Endothelial cell of umbilical vein (primary cell): ENCODE measurements at regions not wholly inside any gene's neighbourhood (a gene's known extent, or its start where the extent isn't known, plus 50 kb on each side); places are given as distances from the start of the nearest gene placed in this dataset.

Source experiments
- BruUV-seq: library from RNA; stranded (reverse); fragments of 400-500 nt; replicated peaks from 2 replicates; lab custom pipeline; 2021; lab: Mats Ljungman, UMichigan
- CTCF ChIA-PET: fragments of 300-600, 350-600 bp; sonication (Branson Sonifier 250); formaldehyde crosslinking; loops from one replicate; lab custom pipeline; 2021; ENCODE audit warnings: antibody characterized with exemption, inconsistent platforms; lab: Charles Lee
- POLR2A ChIA-PET: fragments of 300-600, 350-600 bp; sonication (Branson Sonifier 250); formaldehyde crosslinking; loops from one replicate; lab custom pipeline; 2021; ENCODE audit warnings: antibody characterized with exemption, inconsistent platforms; lab: Charles Lee
- DNase-seq: peaks from one replicate; pipeline ENCODE4 v3.0.0-alpha.2; 2011; ENCODE audit warnings: low read depth, low spot score
- FAIRE-seq: peaks from 2 replicates; lab custom pipeline; 2011; peaks lifted over from hg19 to GRCh38; lab: Jason Lieb, UNC
- H2AFZ ChIP-seq: 2 replicates; pipeline ENCODE4 v1.6.0; 2012; ENCODE audit warnings: low read depth, low read length, control low read depth, inconsistent platforms
- H3K27ac ChIP-seq: 2 replicates; pipeline ENCODE4 v1.5.1; 2011; ENCODE audit warnings: low read depth, mild to moderate bottlenecking, control low read depth, low read length, moderate library complexity; ENCODE audit not compliant: insufficient read depth
- H3K27me3 ChIP-seq, 2 experiments: 2 replicates each; pipeline versions ENCODE4 v1.6.0 to v1.6.1; 2011; ENCODE audit warnings: low read length in 2 of 2, mixed read lengths in 1 of 2; ENCODE audit not compliant: control insufficient read depth in 2 of 2, insufficient read depth in 2 of 2
- H3K36me3 ChIP-seq, 2 experiments: 2 replicates in 1 of 2; 3 replicates in 1 of 2; pipeline ENCODE4 v1.5.1; 2011; ENCODE audit warnings: low read length in 2 of 2, mild to moderate bottlenecking in 1 of 2, moderate library complexity in 1 of 2; ENCODE audit not compliant: control insufficient read depth in 2 of 2, insufficient read depth in 2 of 2; ENCODE audit errors: extremely low read depth in 1 of 2
- H3K4me1 ChIP-seq: 3 replicates; pipeline ENCODE4 v1.5.1; 2011; ENCODE audit warnings: mild to moderate bottlenecking, low read length; ENCODE audit not compliant: control insufficient read depth, insufficient read depth; ENCODE audit errors: extremely low read depth
- H3K4me2 ChIP-seq: 2 replicates; pipeline ENCODE4 v1.6.1; 2011; ENCODE audit warnings: low read length, control low read depth, mixed read lengths; ENCODE audit not compliant: insufficient read depth
- H3K4me3 ChIP-seq, 3 experiments: fragments of 200-600 bp in 1 of 3; sonication (generic), shearing (Covaris generic) in 1 of 3; replicated peaks in 1 of 3; 2 replicates each; pipeline ENCODE4 v1.5.1; 2011 to 2016; ENCODE audit warnings: control low read depth in 3 of 3, low read length in 3 of 3, mild to moderate bottlenecking in 2 of 3, inconsistent platforms in 1 of 3, low read depth in 1 of 3, moderate library complexity in 1 of 3; ENCODE audit not compliant: insufficient read depth in 1 of 3
- H3K79me2 ChIP-seq: 2 replicates; pipeline ENCODE4 v1.6.0; 2012; ENCODE audit warnings: low read length, inconsistent platforms; ENCODE audit not compliant: control insufficient read depth, insufficient read depth
- H3K9ac ChIP-seq: replicated peaks from 2 replicates; pipeline ENCODE3; 2011; ENCODE audit warnings: low read length, control low read depth; ENCODE audit not compliant: insufficient read depth; ENCODE audit errors: extremely low read depth
- H3K9me1 ChIP-seq: replicated peaks from 3 replicates; pipeline ENCODE4 v1.6.0; 2011; ENCODE audit warnings: mild to moderate bottlenecking, low read length; ENCODE audit not compliant: control insufficient read depth, insufficient read depth; ENCODE audit errors: extremely low read depth
- H3K9me3 ChIP-seq: replicated peaks from 2 replicates; pipeline ENCODE4 v1.5.1; 2012; ENCODE audit warnings: low read length, inconsistent platforms; ENCODE audit not compliant: control insufficient read depth, insufficient read depth
- H4K20me1 ChIP-seq: replicated peaks from 2 replicates; pipeline ENCODE3; 2011; ENCODE audit warnings: mild to moderate bottlenecking, low read length; ENCODE audit not compliant: control insufficient read depth, insufficient read depth; ENCODE audit errors: extremely low read depth
- CTCF ChIP-seq, 2 donors: IDR thresholded peaks; 1 replicate in 1 of 2; 2 replicates in 1 of 2; pipeline ENCODE4 v1.5.1; 2011; ENCODE audit warnings: low read length in 2 of 2, mild to moderate bottlenecking in 2 of 2, moderate library complexity in 2 of 2, control low read depth in 1 of 2, inconsistent platforms in 1 of 2, low read depth in 1 of 2; ENCODE audit not compliant: insufficient read depth in 1 of 2; ENCODE audit errors: extremely low read depth in 1 of 2
- EZH2 ChIP-seq: IDR thresholded peaks from 2 replicates; pipeline ENCODE4 v1.6.1; 2012; ENCODE audit warnings: borderline replicate concordance, low read depth, mild to moderate bottlenecking, moderate library complexity, low read length, inconsistent platforms; ENCODE audit not compliant: severe bottlenecking
- FOS ChIP-seq: IDR thresholded peaks from 2 replicates; pipeline ENCODE4 v1.6.1; 2011; ENCODE audit warnings: mild to moderate bottlenecking, low read length, moderate library complexity, borderline replicate concordance; ENCODE audit not compliant: insufficient read depth
- GATA2 ChIP-seq: IDR thresholded peaks from 2 replicates; pipeline ENCODE4 v1.7.0; 2011; ENCODE audit warnings: low read depth, mild to moderate bottlenecking, moderate library complexity, mixed read lengths, low read length; ENCODE audit not compliant: insufficient read length, insufficient read depth
- JUN ChIP-seq: IDR thresholded peaks from 2 replicates; pipeline ENCODE4 v1.6.1; 2011; ENCODE audit warnings: borderline replicate concordance, low read depth; ENCODE audit not compliant: insufficient read length, insufficient read depth
- MAX ChIP-seq: IDR thresholded peaks from 2 replicates; pipeline ENCODE4 v1.6.1; 2011; ENCODE audit not compliant: insufficient read depth, insufficient read length
- MYC ChIP-seq: IDR thresholded peaks from one replicate; pipeline ENCODE4 v1.6.1; 2011; ENCODE audit warnings: mild to moderate bottlenecking, low read depth, low read length
- POLR2A ChIP-seq: IDR thresholded peaks from 2 replicates; pipeline ENCODE4 v1.6.1; 2012; ENCODE audit warnings: low read depth, mild to moderate bottlenecking, control low read depth, low read length
- POLR2AphosphoS5 ChIP-seq: IDR thresholded peaks from 2 replicates; pipeline ENCODE4 v1.6.1; 2012; ENCODE audit warnings: low read depth, mild to moderate bottlenecking, control low read depth, low read length, moderate library complexity; ENCODE audit not compliant: insufficient read depth
- dilution Hi-C: fragments of 300-500 bp; cut with MboI; formaldehyde crosslinking; loops from one replicate; pipeline ENCODE4 v1.15.0; 2019; ENCODE audit warnings: low sequenced_read_pairs; ENCODE audit not compliant: extremely low pct_ligation_motif_present
- intact Hi-C: fragments of 100-400 bp; cut with micrococcal nuclease; formaldehyde crosslinking; loops from one replicate; pipeline ENCODE4 v1.10.0; 2022

GRCh38 chr3:115281697-115282675, 134.9 kb upstream of the ZBTB20 start:
- no peak overlapping the region for H2AFZ ChIP-seq
- H3K4me2 ChIP-seq, result no peak overlapping the region
- no peaks in the 10 kb centered on the region for H3K9me3 ChIP-seq
- ChIA-PET CTCF (interaction anchor here (0.6 to 1.1 kb wide), 2 partner anchors 11 to 65 kb away, joined by 3 read pairs; no protein-coding TSS in a partner anchor), POLR2A (no interaction called here)
- no peak for FAIRE-seq
- TF ChIP-seq GATA2, result no peak
- H3K27me3 ChIP-seq, result peaks cover 0 to 1% of the 10 kb centered on the region in 2 experiments
- DNase-seq, result no peak
- no peaks in the 10 kb centered on the region for H3K79me2 ChIP-seq
- no peak overlapping the region for H3K9ac ChIP-seq
- H3K4me3 ChIP-seq, result no peak overlapping the region
- intact Hi-C loops (no loop called here), dilution Hi-C loops (no loop called here)
- no peak overlapping the region for H3K27ac ChIP-seq
- no TSS peak for BruUV-seq
- no peaks in the 10 kb centered on the region for H3K9me1 ChIP-seq
- H4K20me1 ChIP-seq, result no peaks in the 10 kb centered on the region
- no peaks in the 10 kb centered on the region for H3K36me3 ChIP-seq
- H3K4me1 ChIP-seq, result no peaks in the 10 kb centered on the region

GRCh38 chr3:115284980-115285379, 137.9 kb upstream of the ZBTB20 start:
- H3K27ac ChIP-seq, result no peak overlapping the region
- no peaks in the 10 kb centered on the region for H3K9me1 ChIP-seq
- no peak overlapping the region for H3K4me2 ChIP-seq
- no peaks in the 10 kb centered on the region for H3K4me1 ChIP-seq
- DNase-seq, result no peak
- H4K20me1 ChIP-seq, result no peaks in the 10 kb centered on the region
- no peak overlapping the region for H3K4me3 ChIP-seq
- POLR2A ChIA-PET, result no interaction called here
- BruUV-seq, result no TSS peak
- CTCF ChIA-PET, result no interaction called here
- H3K9me3 ChIP-seq, result no peaks in the 10 kb centered on the region
- no peak for FAIRE-seq
- no peaks in the 10 kb centered on the region for H3K79me2 ChIP-seq
- H2AFZ ChIP-seq, result no peak overlapping the region
- dilution Hi-C loops, result no loop called here
- TF ChIP-seq EZH2, result no peak
- no peak for TF ChIP-seq POLR2A
- TF ChIP-seq POLR2AphosphoS5, result no peak
- no peak for TF ChIP-seq FOS
- no peak for TF ChIP-seq CTCF (IDR thresholded peaks at IDR 0.05; ENCODE audit: extremely low read depth in 1 of 2, insufficient read depth in 1 of 2, low read depth in 1 of 2, low read length in 2 of 2)
- no peak for TF ChIP-seq MAX
- no peak for TF ChIP-seq GATA2
- no peak for TF ChIP-seq JUN
- no peak for TF ChIP-seq MYC
- H3K27me3 ChIP-seq, result peaks cover 0 to 1% of the 10 kb centered on the region in 2 experiments
- intact Hi-C loops, result no loop called here
- no peak overlapping the region for H3K9ac ChIP-seq
- H3K36me3 ChIP-seq, result no peaks in the 10 kb centered on the region
